GM12873 (cell line): ENCODE measurements at regions not wholly inside any gene's neighbourhood (a gene's known extent, or its start where the extent isn't known, plus 50 kb on each side); places are given as distances from the start of the nearest gene placed in this dataset.

Experiments used
- CTCF ChIP-seq: IDR thresholded peaks from 2 replicates; pipeline ENCODE4 v1.5.1; 2012; ENCODE audit warnings: low read depth, mild to moderate bottlenecking, moderate library complexity, low read length, control low read depth; ENCODE audit not compliant: insufficient read depth; ENCODE audit errors: missing control alignments

- no peak for TF ChIP-seq CTCF
These were observed 249.0 kb upstream of the CNTN5 start for GRCh38 chr11:98771791-98772190.

- TF ChIP-seq CTCF, result no peak
These were observed 247.9 kb upstream of the CNTN5 start for GRCh38 chr11:98772893-98773292.

DNA sequence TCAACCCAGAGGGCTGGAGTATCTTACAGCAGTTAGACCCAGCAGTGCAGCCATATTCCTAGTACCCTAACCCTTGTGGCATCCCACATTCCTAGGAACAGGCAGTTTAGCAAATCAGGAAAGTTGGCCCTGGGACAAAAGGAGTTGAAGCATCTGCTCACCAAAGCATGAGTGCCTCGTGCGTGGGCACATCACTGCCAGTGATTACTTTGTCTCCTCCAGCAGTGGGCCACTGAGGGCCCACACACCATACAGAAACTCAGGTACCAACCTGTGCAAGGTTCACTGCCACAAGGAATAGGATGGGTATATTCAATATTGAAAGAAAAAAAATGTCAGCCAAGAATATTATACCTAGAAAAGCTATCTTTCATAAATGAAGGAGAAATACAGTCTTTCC lies 227.5 kb upstream of the CNTN5 start:
- TF ChIP-seq CTCF, result no peak

DNA sequence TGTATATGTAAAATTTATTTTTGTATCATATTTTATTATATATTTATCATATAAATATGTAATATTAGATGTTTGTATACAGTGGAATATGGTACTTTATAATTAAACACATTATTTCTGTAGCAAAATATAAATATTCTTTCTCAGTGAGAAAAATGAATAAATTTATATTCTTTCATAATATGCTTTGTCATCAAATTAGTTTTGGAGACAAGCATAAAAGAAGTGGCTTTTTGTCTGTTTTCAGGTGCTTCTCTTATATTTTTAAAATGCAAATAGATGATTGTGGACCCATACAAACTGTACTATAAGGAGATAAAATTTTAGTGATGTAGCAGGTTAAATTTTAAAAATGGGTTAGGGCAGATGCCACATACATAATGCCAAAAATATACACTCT lies 222.4 kb upstream of the CNTN5 start:
- TF ChIP-seq CTCF, result no peak

DNA sequence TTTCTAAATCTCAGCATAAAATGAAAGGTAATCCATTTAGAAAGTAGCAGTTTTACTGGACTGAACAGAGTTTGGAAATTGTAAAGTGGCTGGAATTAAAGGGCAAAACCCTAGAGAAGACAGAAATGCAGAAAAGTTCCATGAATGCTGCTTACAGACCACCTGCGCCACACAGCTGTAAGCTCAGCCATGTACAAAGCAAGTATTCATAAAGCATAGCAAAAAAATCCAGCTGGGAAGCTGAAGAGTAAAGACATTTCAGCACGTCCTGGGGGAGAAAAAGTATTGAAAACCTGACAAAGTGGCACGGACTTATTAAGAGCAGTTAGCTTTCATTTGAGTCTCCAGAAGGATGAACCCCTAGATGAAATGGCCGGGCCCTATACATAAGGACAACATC lies 220.1 kb upstream of the CNTN5 start:
- no peak for TF ChIP-seq CTCF

DNA sequence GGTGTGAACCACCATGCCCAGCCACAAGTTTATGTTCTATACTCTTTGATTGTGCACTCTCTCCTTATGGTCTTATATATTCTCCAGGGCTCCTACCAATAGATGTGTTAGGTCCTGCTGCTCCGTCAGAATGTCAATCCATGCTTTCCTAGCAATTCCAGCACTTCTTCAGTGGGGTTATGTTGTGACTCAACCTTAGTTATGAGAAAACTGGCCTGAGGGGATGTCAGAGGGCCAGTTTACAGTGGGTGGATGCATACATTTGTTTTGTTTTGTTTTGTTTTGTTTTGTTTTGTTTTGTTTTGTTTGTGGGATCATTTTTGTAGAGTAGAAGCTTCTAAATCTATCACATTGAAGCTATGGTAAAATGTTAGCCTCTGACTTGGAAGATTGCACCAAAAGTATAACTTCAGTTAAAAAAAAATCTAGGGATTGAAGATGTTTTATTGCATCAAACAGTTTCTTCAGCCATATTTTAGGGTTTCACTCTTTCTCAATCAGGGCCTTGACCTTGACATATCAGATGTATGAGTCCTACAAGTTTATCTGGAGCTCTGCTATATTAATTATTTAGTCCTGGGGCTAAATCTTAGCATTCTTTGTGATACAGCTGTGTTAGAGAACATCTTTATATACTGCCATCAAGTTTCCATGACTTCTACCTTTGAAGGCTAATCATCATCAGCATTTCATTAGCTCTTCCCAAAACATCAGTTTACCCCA lies 191.6 kb upstream of the CNTN5 start:
- TF ChIP-seq CTCF, result no peak

- no peak for TF ChIP-seq CTCF
These were observed 190.8 kb upstream of the CNTN5 start for GRCh38 chr11:98829971-98830370.
